Hematopoietic multipotent progenitor cell treated with erythropoietin and hydrocortisone succinate and interleukin-3 and kit ligand, for 4 days (in vitro differentiated cells): ENCODE measurements at regions not wholly inside any gene's neighbourhood (a gene's known extent, or its start where the extent isn't known, plus 50 kb on each side); places are given as distances from the start of the nearest gene placed in this dataset.

Experiments used
- DNase-seq: peaks from one replicate; pipeline ENCODE4 v3.0.0-alpha.2; 2015

DNA sequence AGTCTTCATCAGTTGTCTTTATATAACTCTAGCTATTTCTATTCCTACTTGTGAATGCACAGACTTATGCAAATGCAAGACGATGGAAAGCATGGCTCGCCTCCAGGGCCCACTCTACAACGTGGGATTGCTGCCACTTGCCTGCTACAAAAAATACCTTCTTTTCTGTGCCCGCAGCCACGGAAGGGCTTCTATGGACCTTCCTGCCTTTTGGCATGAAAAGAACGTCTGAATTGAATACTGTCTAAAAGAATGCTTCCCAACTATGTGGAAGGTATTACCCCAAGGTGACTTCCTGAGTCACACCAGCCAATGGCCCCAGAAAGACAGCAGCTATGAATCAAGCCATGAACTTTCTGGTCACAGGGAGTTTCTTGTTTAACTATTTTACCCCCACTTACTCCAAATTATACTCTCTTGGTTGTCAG, 261.2 kb downstream of the HIVEP2 start:
- DNase-seq, result no peak

GRCh38 chr6:142684371-142684770, 260.6 kb downstream of the HIVEP2 start:
- DNase-seq, result no peak

GRCh38 chr6:142685852-142686506, 259.0 kb downstream of the HIVEP2 start:
- no peak for DNase-seq

DNA sequence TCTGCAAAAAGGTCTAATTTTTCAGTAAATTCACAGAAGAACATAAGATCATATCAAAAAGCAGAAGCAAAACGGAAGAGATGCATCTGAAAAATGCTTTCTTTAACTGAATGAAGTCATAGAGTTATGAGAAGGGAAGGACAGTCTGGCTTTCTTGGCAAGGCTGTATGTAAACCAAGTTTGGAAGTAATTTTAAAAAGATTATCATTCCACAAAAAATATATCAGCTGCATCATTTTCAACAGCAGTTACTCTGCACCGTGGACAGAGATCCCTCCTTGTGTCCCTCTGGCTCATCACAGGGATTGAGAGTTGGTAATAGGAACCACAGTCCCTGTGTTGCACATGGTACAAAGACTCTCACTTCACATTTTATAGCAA, 258.5 kb downstream of the HIVEP2 start:
- DNase-seq, result no peak

DNA sequence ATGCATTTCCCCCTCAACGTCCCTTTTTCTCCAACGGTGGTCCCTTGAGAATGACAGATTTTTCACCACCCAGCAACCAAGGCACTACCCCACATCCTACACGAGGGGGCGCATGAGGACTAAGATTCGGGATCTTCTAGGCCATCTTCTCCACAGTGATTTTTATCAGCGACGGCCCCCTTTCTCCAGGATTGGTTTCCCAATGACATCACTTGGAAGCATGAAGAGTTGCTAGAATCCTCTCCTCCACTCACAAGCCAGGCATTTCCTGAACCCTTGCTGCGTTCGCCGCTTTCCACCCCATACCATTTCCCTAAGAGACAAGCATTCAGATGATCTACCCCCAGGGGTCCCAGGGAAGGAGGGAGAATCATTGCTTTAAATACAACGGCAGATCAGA, 252.0 kb downstream of the HIVEP2 start:
- DNase-seq, result peak; percentile 70

DNA sequence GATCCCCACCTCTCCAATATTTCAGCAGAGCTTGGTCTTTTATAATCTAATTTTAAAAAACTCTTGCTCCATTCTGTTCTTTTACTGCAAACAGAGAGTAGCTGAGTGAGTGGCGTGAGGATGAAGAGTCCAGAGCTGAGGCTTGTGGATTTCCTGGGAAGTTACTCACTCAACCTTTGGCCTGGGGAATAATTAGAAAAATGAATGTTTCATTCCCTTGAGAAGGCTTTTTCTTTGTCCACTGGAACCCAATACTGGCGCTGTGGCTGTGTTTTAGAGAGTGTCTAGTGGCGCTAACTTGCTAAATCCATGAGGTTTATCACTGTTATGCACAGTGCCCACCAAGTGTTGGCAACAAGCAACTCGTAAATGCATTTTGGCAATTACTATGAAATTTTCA, 251.5 kb downstream of the HIVEP2 start:
- DNase-seq, result no peak

GRCh38 chr6:142694054-142694453, 250.9 kb downstream of the HIVEP2 start:
- DNase-seq, result peak; percentile 62

- no peak for DNase-seq
Measured at GRCh38 chr6:142695016-142695415, 250.0 kb downstream of the HIVEP2 start.

GRCh38 chr6:142696123-142697000, 248.6 kb downstream of the HIVEP2 start:
- DNase-seq, result no peak

DNA sequence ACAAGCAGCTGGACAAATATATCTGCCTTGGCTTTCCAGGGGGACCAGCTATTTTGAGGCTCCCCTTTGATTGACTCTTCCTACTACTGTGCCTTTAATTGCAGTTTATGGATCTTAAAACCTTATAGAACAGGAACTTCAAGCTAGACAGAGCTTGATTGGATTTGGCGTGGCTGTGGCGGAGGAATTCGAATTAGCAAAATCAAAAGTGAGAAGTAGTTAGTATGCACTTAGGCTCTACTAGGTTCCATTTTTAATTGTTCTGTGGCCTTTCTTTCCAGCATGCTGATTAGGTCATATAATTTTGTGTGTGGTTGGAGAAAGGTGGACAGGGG, 248.0 kb downstream of the HIVEP2 start:
- DNase-seq, result no peak

GRCh38 chr6:142697922-142698321, 247.1 kb downstream of the HIVEP2 start:
- DNase-seq, result no peak

- DNase-seq, result peak; percentile 8
Measured at GRCh38 chr6:142698751-142699150, 246.2 kb downstream of the HIVEP2 start.

DNA sequence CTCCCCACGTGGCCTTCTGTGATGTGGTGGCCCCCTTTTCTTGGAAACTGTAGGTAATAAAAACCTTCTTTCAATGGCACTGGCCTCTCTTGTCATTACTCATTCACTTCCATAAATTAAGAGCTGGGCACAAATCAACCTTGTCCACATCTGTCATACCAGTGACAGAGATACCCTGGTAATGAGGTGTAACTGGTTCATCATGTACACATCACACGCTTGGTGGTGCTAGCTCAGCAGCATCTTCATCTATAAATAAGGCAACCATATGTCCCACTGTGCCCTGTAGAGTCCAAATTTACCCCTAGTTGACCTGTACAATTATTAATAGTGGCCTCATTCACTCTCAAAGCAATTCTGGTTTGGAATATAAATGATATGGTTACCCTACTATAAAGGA, 245.6 kb downstream of the HIVEP2 start:
- DNase-seq, result no peak

DNA sequence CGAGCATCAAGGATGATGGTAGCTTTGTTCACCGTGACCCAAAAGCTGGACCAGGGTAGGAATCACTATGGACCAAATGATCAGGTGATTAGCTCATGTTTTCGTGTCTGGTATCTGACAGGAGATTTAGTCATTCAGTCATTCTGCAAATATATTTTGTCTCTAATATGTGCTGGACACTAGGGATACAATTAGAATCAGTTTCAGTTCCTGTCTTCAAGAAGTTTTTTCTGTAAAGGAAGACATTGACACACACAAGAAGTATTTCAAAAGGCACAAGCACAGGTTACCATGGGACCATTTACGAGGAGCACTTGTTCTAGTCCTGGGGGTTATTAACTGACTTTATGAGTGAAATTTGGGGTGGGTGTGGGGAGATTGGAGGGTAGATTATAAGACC, 244.9 kb downstream of the HIVEP2 start:
- DNase-seq, result no peak

GRCh38 chr6:142700671-142701312, 244.2 kb downstream of the HIVEP2 start:
- DNase-seq, result no peak
